HEK293T (cell line): ENCODE measurements at regions not wholly inside any gene's neighbourhood (a gene's known extent, or its start where the extent isn't known, plus 50 kb on each side); places are given as distances from the start of the nearest gene placed in this dataset.

Source experiments
- BHLHE40 ChIP-seq: fragments of 450-650 bp; IDR thresholded peaks from 2 replicates; pipeline ENCODE4 v1.6.1; 2016; ENCODE audit warnings: mild to moderate bottlenecking, moderate library complexity, borderline replicate concordance
- CTBP1 ChIP-seq: fragments of 450-650 bp; IDR thresholded peaks from 2 replicates; pipeline ENCODE4 v1.6.1; 2016; ENCODE audit warnings: borderline replicate concordance
- FOXK2 ChIP-seq: fragments of 450-650 bp; IDR thresholded peaks from 2 replicates; pipeline ENCODE4 v1.6.1; 2016; ENCODE audit warnings: mild to moderate bottlenecking
- FOXM1 ChIP-seq: fragments of 450-650 bp; IDR thresholded peaks from 2 replicates; pipeline ENCODE4 v1.6.1; 2017; ENCODE audit warnings: mild to moderate bottlenecking, borderline replicate concordance
- HDGF ChIP-seq: fragments of 450-650 bp; IDR thresholded peaks from 2 replicates; pipeline ENCODE4 v1.6.1; 2017; ENCODE audit warnings: antibody characterized with exemption, borderline replicate concordance
- PKNOX1 ChIP-seq: fragments of 450-650 bp; IDR thresholded peaks from 2 replicates; pipeline ENCODE4 v1.6.1; 2016
- SP1 ChIP-seq: fragments of 450-650 bp; IDR thresholded peaks from 2 replicates; pipeline ENCODE4 v1.6.1; 2017
- TARDBP ChIP-seq: fragments of 450-650 bp; IDR thresholded peaks from 2 replicates; pipeline ENCODE4 v1.6.1; 2016

DNA sequence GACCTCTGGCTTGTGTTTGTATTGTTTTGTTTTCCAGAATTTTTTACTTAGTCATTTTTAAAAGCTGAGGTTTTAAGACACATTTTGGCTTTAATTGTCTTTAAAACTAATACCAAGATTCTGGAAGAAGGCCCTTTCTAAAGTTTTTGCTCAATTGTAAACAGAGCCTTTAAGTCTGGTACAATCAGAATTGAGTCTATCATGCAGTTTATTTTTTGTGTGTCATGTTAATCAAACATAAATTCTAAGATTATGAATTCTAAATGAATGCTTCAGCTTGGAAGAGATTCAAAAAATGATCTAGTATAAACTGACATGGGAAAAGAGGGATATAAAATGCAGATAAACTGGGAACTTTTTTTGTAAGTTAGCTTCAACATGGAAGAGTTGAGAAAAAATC is 882.7 kb downstream of the TLE1 start:
- TF ChIP-seq HDGF (no peak), FOXK2 (no peak), SP1 (no peak), CTBP1 (no peak), PKNOX1 (no peak), TARDBP (no peak), BHLHE40 (no peak), FOXM1 (no peak)
